GM10266 (cell line): ENCODE measurements at regions not wholly inside any gene's neighbourhood (a gene's known extent, or its start where the extent isn't known, plus 50 kb on each side); places are given as distances from the start of the nearest gene placed in this dataset.

Source experiments
- DNase-seq: peaks from one replicate; pipeline ENCODE4 v3.0.0; 2012; ENCODE audit errors: extremely low spot score
- CTCF ChIP-seq: IDR thresholded peaks from 2 replicates; pipeline ENCODE4 v1.5.1; 2012; ENCODE audit warnings: mild to moderate bottlenecking, low read depth; ENCODE audit not compliant: control insufficient read depth, insufficient read depth; ENCODE audit errors: missing control alignments

- no peak for DNase-seq
- no peak for TF ChIP-seq CTCF
Observed at GRCh38 chr13:90801621-90802020, 545.9 kb upstream of the MIR17HG start.

GRCh38 chr13:90803210-90803609 lies 544.3 kb upstream of the MIR17HG start:
- DNase-seq, result no peak
- no peak for TF ChIP-seq CTCF

GRCh38 chr13:90806016-90806615 lies 541.4 kb upstream of the MIR17HG start:
- no peak for DNase-seq
- TF ChIP-seq CTCF, result no peak

- DNase-seq, result no peak
- no peak for TF ChIP-seq CTCF
Observed at GRCh38 chr13:90806892-90807291, 540.6 kb upstream of the MIR17HG start.

- DNase-seq, result no peak
- TF ChIP-seq CTCF, result no peak
Observed at GRCh38 chr13:90808838-90809237, 538.6 kb upstream of the MIR17HG start.

GRCh38 chr13:90824032-90824431 lies 523.5 kb upstream of the MIR17HG start:
- no peak for DNase-seq
- TF ChIP-seq CTCF, result no peak

- TF ChIP-seq CTCF, result no peak
- no peak for DNase-seq
Observed at GRCh38 chr13:90826688-90827087, 520.8 kb upstream of the MIR17HG start.
